ENCODE measurements at regions not wholly inside any gene's neighbourhood (a gene's known extent, or its start where the extent isn't known, plus 50 kb on each side); places are given as distances from the start of the nearest gene placed in this dataset.

- Histone ChIP-seq H3K27me3 (no peaks in the 10 kb centered on the region), H3K9me3 (no peaks in the 10 kb centered on the region), H3K36me3 (no peaks in the 10 kb centered on the region), H3K4me1 (no peaks in the 10 kb centered on the region), H3K4me3 (no peak overlapping the region), H3K27ac (no peak overlapping the region)
- intact Hi-C loops (cut with DNase I; ENCODE audit: low total_unique reads) = no loop called here
- no peak for DNase-seq
- no peak for TF ChIP-seq CTCF (IDR thresholded peaks at IDR 0.05)
Observed at GRCh38 chr14:105830171-105830570, 303.8 kb downstream of the TMEM121 start.

GRCh38 chr14:105836160-105836559 is 309.8 kb downstream of the TMEM121 start:
- Histone ChIP-seq H3K27ac (no peak overlapping the region), H3K4me3 (no peak overlapping the region), H3K27me3 (peaks cover 0 to 15% of the 10 kb centered on the region in 2 donors), H3K36me3 (no peaks in the 10 kb centered on the region), H3K9me3 (no peaks in the 10 kb centered on the region), H3K4me1 (no peaks in the 10 kb centered on the region)
- DNase-seq = no peak
- intact Hi-C loops (cut with DNase I; ENCODE audit: low total_unique reads) = no loop called here
- no peak for TF ChIP-seq CTCF (IDR thresholded peaks at IDR 0.05)

GRCh38 chr14:105836730-105837129 is 310.3 kb downstream of the TMEM121 start:
- no peak for TF ChIP-seq CTCF (IDR thresholded peaks at IDR 0.05)
- Histone ChIP-seq H3K27me3 (peaks cover 0 to 15% of the 10 kb centered on the region in 2 donors), H3K9me3 (no peaks in the 10 kb centered on the region), H3K4me3 (no peak overlapping the region), H3K4me1 (no peaks in the 10 kb centered on the region), H3K27ac (no peak overlapping the region), H3K36me3 (no peaks in the 10 kb centered on the region)
- DNase-seq = no peak
- intact Hi-C loops (cut with DNase I; ENCODE audit: low total_unique reads) = no loop called here

- DNase-seq = peak in 1 of 2 donors; percentile 57
- intact Hi-C loops (cut with DNase I; ENCODE audit: low total_unique reads) = no loop called here
- H3K4me1 ChIP-seq = no peaks in the 10 kb centered on the region
- TF ChIP-seq CTCF (IDR thresholded peaks at IDR 0.05) = no peak
- H3K36me3 ChIP-seq = no peaks in the 10 kb centered on the region
- no peak overlapping the region for H3K27ac ChIP-seq
- no peaks in the 10 kb centered on the region for H3K9me3 ChIP-seq
- peaks cover 0 to 15% of the 10 kb centered on the region in 2 donors for H3K27me3 ChIP-seq
- H3K4me3 ChIP-seq = no peak overlapping the region
Observed at GRCh38 chr14:105837349-105838063, 311.1 kb downstream of the TMEM121 start.

GRCh38 chr14:105838107-105838506 is 311.7 kb downstream of the TMEM121 start:
- TF ChIP-seq CTCF (IDR thresholded peaks at IDR 0.05) = no peak
- H3K27ac ChIP-seq = no peak overlapping the region
- DNase-seq = no peak

More at GRCh38 chr14:105838107-105838506, 311.7 kb downstream of the TMEM121 start:
- Histone ChIP-seq H3K4me1 (no peaks in the 10 kb centered on the region), H3K9me3 (no peaks in the 10 kb centered on the region), H3K27me3 (peaks cover 0 to 15% of the 10 kb centered on the region in 2 donors), H3K4me3 (no peak overlapping the region), H3K36me3 (no peaks in the 10 kb centered on the region)
- intact Hi-C loops (cut with DNase I; ENCODE audit: low total_unique reads) = no loop called here

All from tibial artery (tissue), 4 donors.